RWPE2 (cell line): ENCODE measurements at regions not wholly inside any gene's neighbourhood (a gene's known extent, or its start where the extent isn't known, plus 50 kb on each side); places are given as distances from the start of the nearest gene placed in this dataset.

Source experiments
- ATAC-seq: fragments of 200-7000 bp; cut with Tn5 transposase; 3 replicates; pipeline ENCODE4 v1.9.1; 2021; ENCODE audit warnings: low read depth
- DNase-seq: peaks from one replicate; pipeline ENCODE4 v3.0.0-alpha.2; 2020; ENCODE audit warnings: low spot score
- H3K27ac ChIP-seq: fragments of 450-650 bp; 2 replicates; pipeline ENCODE4 v1.5.1; 2017; ENCODE audit warnings: mild to moderate bottlenecking; ENCODE audit not compliant: poor library complexity, severe bottlenecking
- H3K27me3 ChIP-seq: fragments of 250-450 bp; sonication (Bioruptor Pico); 2 replicates; pipeline ENCODE4 v1.5.1; 2021; ENCODE audit warnings: mild to moderate bottlenecking, moderate library complexity; ENCODE audit not compliant: insufficient read depth, poor library complexity, severe bottlenecking
- H3K36me3 ChIP-seq: fragments of 250-450 bp; sonication (Bioruptor Pico); 2 replicates; pipeline ENCODE4 v1.5.1; 2020; ENCODE audit warnings: low read depth, mild to moderate bottlenecking, moderate library complexity
- H3K4me1 ChIP-seq: fragments of 250-450 bp; sonication (Bioruptor Pico); 2 replicates; pipeline ENCODE4 v1.5.1; 2021; ENCODE audit warnings: mild to moderate bottlenecking, moderate library complexity; ENCODE audit not compliant: insufficient read depth, poor library complexity, severe bottlenecking
- H3K4me3 ChIP-seq: fragments of 250-450 bp; sonication (Bioruptor Pico); 2 replicates; pipeline ENCODE4 v1.5.1; 2021; ENCODE audit warnings: mild to moderate bottlenecking, moderate library complexity; ENCODE audit not compliant: severe bottlenecking
- H3K9me3 ChIP-seq: fragments of 250-450 bp; sonication (Bioruptor Pico); 2 replicates; pipeline ENCODE4 v1.5.1; 2021; ENCODE audit warnings: mild to moderate bottlenecking, moderate library complexity; ENCODE audit not compliant: severe bottlenecking
- CTCF ChIP-seq: fragments of 450-650 bp; IDR thresholded peaks from one replicate; pipeline ENCODE4 v1.5.1; 2017; ENCODE audit warnings: mild to moderate bottlenecking, moderate library complexity; ENCODE audit not compliant: poor library complexity, severe bottlenecking

GRCh38 chr20:60641879-60642447, 610.1 kb upstream of the CDH4 start:
- no peak overlapping the region for H3K27ac ChIP-seq
- no peaks in the 10 kb centered on the region for H3K4me1 ChIP-seq
- 0 out of 3 replicates have a peak, but pooled peaks have one; percentile 17 for ATAC-seq
- DNase-seq = no peak
- H3K27me3 ChIP-seq = peaks cover 92% of the 10 kb centered on the region
- TF ChIP-seq CTCF = no peak
- H3K9me3 ChIP-seq = no peaks in the 10 kb centered on the region
- no peaks in the 10 kb centered on the region for H3K36me3 ChIP-seq
- no peak overlapping the region for H3K4me3 ChIP-seq

- Histone ChIP-seq H3K4me1 (no peaks in the 10 kb centered on the region), H3K4me3 (no peak overlapping the region), H3K9me3 (no peaks in the 10 kb centered on the region), H3K36me3 (no peaks in the 10 kb centered on the region), H3K27me3 (peaks cover 92% of the 10 kb centered on the region), H3K27ac (no peak overlapping the region)
- no peak for DNase-seq
- no peak for ATAC-seq
- no peak for TF ChIP-seq CTCF
Observed at GRCh38 chr20:60642541-60642940, 609.5 kb upstream of the CDH4 start.

GRCh38 chr20:60648556-60648955, 603.5 kb upstream of the CDH4 start:
- DNase-seq = no peak
- Histone ChIP-seq H3K4me1 (no peaks in the 10 kb centered on the region), H3K27me3 (peaks cover 74% of the 10 kb centered on the region), H3K36me3 (no peaks in the 10 kb centered on the region), H3K27ac (no peak overlapping the region), H3K9me3 (no peaks in the 10 kb centered on the region), H3K4me3 (no peak overlapping the region)
- ATAC-seq = no peak
- TF ChIP-seq CTCF = no peak

- no peak for DNase-seq
- Histone ChIP-seq H3K9me3 (no peaks in the 10 kb centered on the region), H3K27ac (no peak overlapping the region), H3K4me3 (no peak overlapping the region), H3K36me3 (no peaks in the 10 kb centered on the region), H3K27me3 (peaks cover 65% of the 10 kb centered on the region), H3K4me1 (no peaks in the 10 kb centered on the region)
- TF ChIP-seq CTCF = no peak
- no peak for ATAC-seq
Observed at GRCh38 chr20:60649541-60649940, 602.5 kb upstream of the CDH4 start.

- Histone ChIP-seq H3K27ac (no peak overlapping the region), H3K4me1 (no peaks in the 10 kb centered on the region), H3K4me3 (no peak overlapping the region), H3K36me3 (no peaks in the 10 kb centered on the region), H3K27me3 (peaks cover 60% of the 10 kb centered on the region), H3K9me3 (no peaks in the 10 kb centered on the region)
- no peak for DNase-seq
- TF ChIP-seq CTCF = no peak
- ATAC-seq = no peak
Observed at GRCh38 chr20:60650087-60650486, 602.0 kb upstream of the CDH4 start.
